GM12875 (cell line): ENCODE measurements at regions not wholly inside any gene's neighbourhood (a gene's known extent, or its start where the extent isn't known, plus 50 kb on each side); places are given as distances from the start of the nearest gene placed in this dataset.

Experiments
- H3K4me3 ChIP-seq: one replicate; pipeline ENCODE4 v1.5.1; 2011; ENCODE audit warnings: low read depth, low read length, control low read depth
- CTCF ChIP-seq: IDR thresholded peaks from 2 replicates; pipeline ENCODE4 v1.5.1; 2011; ENCODE audit warnings: low read depth, mild to moderate bottlenecking, control low read depth, inconsistent platforms, low read length, moderate library complexity, borderline replicate concordance; ENCODE audit not compliant: insufficient read depth

GRCh38 chr2:8174641-8175257, 507.1 kb upstream of the ID2 start:
- H3K4me3 ChIP-seq, result no peak overlapping the region
- TF ChIP-seq CTCF, result no peak

GRCh38 chr2:8176887-8177286, 505.0 kb upstream of the ID2 start:
- no peak for TF ChIP-seq CTCF
- H3K4me3 ChIP-seq, result no peak overlapping the region

GRCh38 chr2:8177566-8177965, 504.3 kb upstream of the ID2 start:
- no peak for TF ChIP-seq CTCF

GRCh38 chr2:8178911-8179310, 502.9 kb upstream of the ID2 start:
- no peak for TF ChIP-seq CTCF
- H3K4me3 ChIP-seq, result no peak overlapping the region

More at GRCh38 chr2:8177566-8177965, 504.3 kb upstream of the ID2 start:
- no peak overlapping the region for H3K4me3 ChIP-seq

GRCh38 chr2:8189316-8189715, 492.5 kb upstream of the ID2 start:
- no peak for TF ChIP-seq CTCF
- no peak overlapping the region for H3K4me3 ChIP-seq

GRCh38 chr2:8190279-8190678, 491.6 kb upstream of the ID2 start:
- no peak for TF ChIP-seq CTCF
- no peak overlapping the region for H3K4me3 ChIP-seq

GRCh38 chr2:8191427-8191826, 490.4 kb upstream of the ID2 start:
- H3K4me3 ChIP-seq, result no peak overlapping the region
- TF ChIP-seq CTCF, result no peak
